Epithelial cell of esophagus (primary cell): ENCODE measurements at regions not wholly inside any gene's neighbourhood (a gene's known extent, or its start where the extent isn't known, plus 50 kb on each side); places are given as distances from the start of the nearest gene placed in this dataset.
A peak's percentile ranks its signal among the peaks of the same experiment; 100 is the strongest.

ENCODE experiments used
- DNase-seq: peaks from one replicate; pipeline ENCODE4 v3.0.0; 2010; ENCODE audit warnings: low read depth
- H3K4me3 ChIP-seq: 2 replicates; pipeline ENCODE4 v1.5.1; 2011; ENCODE audit warnings: mild to moderate bottlenecking, low read length, control low read depth
- CTCF ChIP-seq: IDR thresholded peaks from 2 replicates; pipeline ENCODE4 v1.5.1; 2011; ENCODE audit warnings: low read depth, mild to moderate bottlenecking, low read length, control low read depth, inconsistent platforms; ENCODE audit not compliant: insufficient read depth; ENCODE audit errors: missing control alignments

- no peak for TF ChIP-seq CTCF
- no peak for DNase-seq
- H3K4me3 ChIP-seq: no peak overlapping the region
Measured at GRCh38 chr5:63152871-63153270, 574.3 kb downstream of the LRRC70 start.

GRCh38 chr5:63145167-63145566 lies 566.5 kb downstream of the LRRC70 start:
- no peak for DNase-seq
- TF ChIP-seq CTCF: no peak

GRCh38 chr5:63141591-63141990 lies 563.0 kb downstream of the LRRC70 start:
- TF ChIP-seq CTCF: no peak
- no peak for DNase-seq
- no peak overlapping the region for H3K4me3 ChIP-seq

More at GRCh38 chr5:63145167-63145566, 566.5 kb downstream of the LRRC70 start:
- H3K4me3 ChIP-seq: no peak overlapping the region

GRCh38 chr5:63135291-63135690 lies 556.7 kb downstream of the LRRC70 start:
- DNase-seq: no peak
- TF ChIP-seq CTCF: no peak
- H3K4me3 ChIP-seq: no peak overlapping the region

- H3K4me3 ChIP-seq: no peak overlapping the region
- DNase-seq: peak; percentile 91
- no peak for TF ChIP-seq CTCF
Measured at GRCh38 chr5:63131626-63132285, 553.1 kb downstream of the LRRC70 start.

GRCh38 chr5:63128761-63129160 lies 550.1 kb downstream of the LRRC70 start:
- DNase-seq: no peak
- H3K4me3 ChIP-seq: no peak overlapping the region
- TF ChIP-seq CTCF: no peak

GRCh38 chr5:63128018-63128417 lies 549.4 kb downstream of the LRRC70 start:
- DNase-seq: no peak
- no peak for TF ChIP-seq CTCF

More at GRCh38 chr5:63128018-63128417, 549.4 kb downstream of the LRRC70 start:
- no peak overlapping the region for H3K4me3 ChIP-seq
